HG03175 (cell line): ENCODE measurements at regions not wholly inside any gene's neighbourhood (a gene's known extent, or its start where the extent isn't known, plus 50 kb on each side); places are given as distances from the start of the nearest gene placed in this dataset.

Experiments used
- ATAC-seq: cut with Tn5 transposase; IDR thresholded peaks from one replicate; pipeline ENCODE4 v1.9.1; 2021; ENCODE audit warnings: mild to moderate bottlenecking, moderate library complexity; ENCODE audit not compliant: unreplicated experiment

- no peak for ATAC-seq
Measured at GRCh38 chr3:75260-75659, 121.3 kb upstream of the CHL1 start.

- ATAC-seq, result no peak
Measured at GRCh38 chr3:79542-79941, 117.0 kb upstream of the CHL1 start.

- no peak for ATAC-seq
Measured at GRCh38 chr3:82508-82907, 114.1 kb upstream of the CHL1 start.

- no peak for ATAC-seq
Measured at GRCh38 chr3:83096-83495, 113.5 kb upstream of the CHL1 start.

- no peak for ATAC-seq
Measured at GRCh38 chr3:85180-85579, 111.4 kb upstream of the CHL1 start.

GRCh38 chr3:88267-88666 lies 108.3 kb upstream of the CHL1 start:
- ATAC-seq, result no peak

- ATAC-seq, result no peak
Measured at GRCh38 chr3:93746-94145, 102.8 kb upstream of the CHL1 start.

- ATAC-seq, result no peak
Measured at GRCh38 chr3:96259-96658, 100.3 kb upstream of the CHL1 start.

- ATAC-seq, result no peak
Measured at GRCh38 chr3:97417-98258, 98.9 kb upstream of the CHL1 start.

GRCh38 chr3:98259-98654 lies 98.3 kb upstream of the CHL1 start:
- ATAC-seq, result no peak

GRCh38 chr3:99506-99905 lies 97.1 kb upstream of the CHL1 start:
- ATAC-seq, result no peak

- no peak for ATAC-seq
Measured at GRCh38 chr3:102484-102883, 94.1 kb upstream of the CHL1 start.

GRCh38 chr3:103991-104390 lies 92.6 kb upstream of the CHL1 start:
- no peak for ATAC-seq

- no peak for ATAC-seq
Measured at GRCh38 chr3:105585-105984, 91.0 kb upstream of the CHL1 start.

GRCh38 chr3:106619-107018 lies 89.9 kb upstream of the CHL1 start:
- no peak for ATAC-seq

- ATAC-seq, result peak; percentile 71
Measured at GRCh38 chr3:111143-112069, 85.2 kb upstream of the CHL1 start.

- ATAC-seq, result no peak
Measured at GRCh38 chr3:112773-113172, 83.8 kb upstream of the CHL1 start.

- ATAC-seq, result no peak
Measured at GRCh38 chr3:118666-119065, 77.9 kb upstream of the CHL1 start.

GRCh38 chr3:123341-123740 lies 73.2 kb upstream of the CHL1 start:
- ATAC-seq, result no peak

- peak; percentile 54 for ATAC-seq
Measured at GRCh38 chr3:124557-125179, 71.9 kb upstream of the CHL1 start.

- ATAC-seq, result no peak
Measured at GRCh38 chr3:128515-129172, 67.9 kb upstream of the CHL1 start.
